ENCODE measurements at regions not wholly inside any gene's neighbourhood (a gene's known extent, or its start where the extent isn't known, plus 50 kb on each side); places are given as distances from the start of the nearest gene placed in this dataset.
"Not testable (repeated sequence)": the region's sequence is repeated elsewhere in the genome, so short reads cannot be mapped to it uniquely, and the experiment has no call there.

- not testable (repeated sequence) for DNase-seq
These were observed 77.9 kb downstream of the NR4A2 start for GRCh38 chr2:156254637-156255067.

- no peak for DNase-seq
These were observed 78.8 kb downstream of the NR4A2 start for GRCh38 chr2:156253765-156254164.

GRCh38 chr2:156242874-156243273, 89.6 kb downstream of the NR4A2 start:
- no peak for DNase-seq

- no peak for DNase-seq
These were observed 95.0 kb downstream of the NR4A2 start for GRCh38 chr2:156237558-156237957.

GRCh38 chr2:156229724-156230362, 102.7 kb downstream of the NR4A2 start:
- no peak for DNase-seq

- not testable (repeated sequence) for DNase-seq
These were observed 109.2 kb downstream of the NR4A2 start for GRCh38 chr2:156223328-156223727.

- no peak for DNase-seq
These were observed 110.8 kb downstream of the NR4A2 start for GRCh38 chr2:156221703-156222102.

GRCh38 chr2:156219491-156220100, 112.9 kb downstream of the NR4A2 start:
- no peak for DNase-seq

- no peak for DNase-seq
These were observed 116.9 kb downstream of the NR4A2 start for GRCh38 chr2:156215656-156216055.

GRCh38 chr2:156211318-156211717, 121.2 kb downstream of the NR4A2 start:
- DNase-seq = no peak

GRCh38 chr2:156206355-156206754, 126.2 kb downstream of the NR4A2 start:
- no peak for DNase-seq

GRCh38 chr2:156199588-156199987, 132.9 kb downstream of the NR4A2 start:
- no peak for DNase-seq

- DNase-seq = no peak
These were observed 136.5 kb downstream of the NR4A2 start for GRCh38 chr2:156196031-156196430.

GRCh38 chr2:156192468-156192867, 140.1 kb downstream of the NR4A2 start:
- DNase-seq = no peak

GRCh38 chr2:156191527-156191926, 141.0 kb downstream of the NR4A2 start:
- no peak for DNase-seq

GRCh38 chr2:156190517-156190916, 142.0 kb downstream of the NR4A2 start:
- no peak for DNase-seq

GRCh38 chr2:156189584-156189983, 142.9 kb downstream of the NR4A2 start:
- no peak for DNase-seq

- DNase-seq = no peak
These were observed 143.4 kb downstream of the NR4A2 start for GRCh38 chr2:156189143-156189542.

GRCh38 chr2:156182132-156182531, 150.4 kb downstream of the NR4A2 start:
- DNase-seq = no peak

- DNase-seq = no peak
These were observed 151.3 kb downstream of the NR4A2 start for GRCh38 chr2:156181208-156181607.

- DNase-seq = no peak
These were observed 154.9 kb downstream of the NR4A2 start for GRCh38 chr2:156177654-156178053.

- no peak for DNase-seq
These were observed 156.6 kb downstream of the NR4A2 start for GRCh38 chr2:156175946-156176345.

- no peak for DNase-seq
These were observed 161.6 kb downstream of the NR4A2 start for GRCh38 chr2:156170929-156171328.

- no peak for DNase-seq
These were observed 166.8 kb downstream of the NR4A2 start for GRCh38 chr2:156165742-156166141.
